DOHH2 (cell line): ENCODE measurements at regions not wholly inside any gene's neighbourhood (a gene's known extent, or its start where the extent isn't known, plus 50 kb on each side); places are given as distances from the start of the nearest gene placed in this dataset.
A peak's percentile ranks its signal among the peaks of the same experiment; 100 is the strongest.

Experiments used
- H3F3A ChIP-seq: fragments of 200-600 bp; sonication (generic), shearing (Covaris generic); 2 replicates; pipeline ENCODE4 v1.6.0; 2016; ENCODE audit warnings: antibody characterized with exemption, mild to moderate bottlenecking; ENCODE audit not compliant: control insufficient read depth, insufficient read depth
- H3K27ac ChIP-seq: fragments of 200-600 bp; sonication (generic); 2 replicates; pipeline ENCODE4 v1.5.1; 2014; ENCODE audit warnings: low read depth, mild to moderate bottlenecking, low read length, moderate library complexity
- H3K27me3 ChIP-seq: fragments of 200-600 bp; sonication (generic); 2 replicates; pipeline ENCODE4 v1.6.1; 2014; ENCODE audit warnings: mild to moderate bottlenecking, low read length, mixed read lengths; ENCODE audit not compliant: control insufficient read depth
- H3K36me3 ChIP-seq: fragments of 200-600 bp; sonication (generic); 2 replicates; pipeline ENCODE4 v1.6.1; 2014; ENCODE audit warnings: mild to moderate bottlenecking, low read length, moderate library complexity, mixed read lengths; ENCODE audit not compliant: control insufficient read depth
- H3K4me1 ChIP-seq: fragments of 200-600 bp; sonication (generic); 2 replicates; pipeline ENCODE4 v1.6.1; 2014; ENCODE audit warnings: mild to moderate bottlenecking, low read length, mixed read lengths; ENCODE audit not compliant: control insufficient read depth
- H3K4me2 ChIP-seq: fragments of 200-600 bp; sonication (generic); 2 replicates; pipeline ENCODE4 v1.6.0; 2014; ENCODE audit warnings: mild to moderate bottlenecking, low read length, moderate library complexity
- H3K4me3 ChIP-seq: fragments of 200-600 bp; sonication (generic); 2 replicates; pipeline ENCODE4 v1.5.1; 2014; ENCODE audit warnings: mild to moderate bottlenecking, low read length, mixed read lengths
- H3K79me2 ChIP-seq: fragments of 200-600 bp; sonication (generic); 2 replicates; pipeline ENCODE4 v1.6.1; 2014; ENCODE audit warnings: mild to moderate bottlenecking, low read length, mixed read lengths; ENCODE audit not compliant: control insufficient read depth
- H3K9me2 ChIP-seq: fragments of 200-600 bp; sonication (generic); replicated peaks from 2 replicates; pipeline ENCODE4 v1.6.1; 2014; ENCODE audit warnings: mild to moderate bottlenecking, low read length, mixed read lengths; ENCODE audit not compliant: control insufficient read depth
- H3K9me3 ChIP-seq: fragments of 200-600 bp; sonication (generic); 2 replicates; pipeline ENCODE4 v1.6.1; 2014; ENCODE audit warnings: antibody characterized with exemption, low read length, mixed read lengths; ENCODE audit not compliant: control insufficient read depth, insufficient read depth
- H4K20me1 ChIP-seq: fragments of 200-600 bp; sonication (generic); 2 replicates; pipeline ENCODE4 v1.6.0; 2014; ENCODE audit warnings: low read depth, mild to moderate bottlenecking, antibody characterized with exemption, low read length, moderate library complexity; ENCODE audit not compliant: control insufficient read depth, insufficient read depth
- CTCF ChIP-seq: fragments of 200-600 bp; sonication (generic); IDR thresholded peaks from one replicate; pipeline ENCODE4 v1.5.1; 2014; ENCODE audit warnings: antibody characterized with exemption, mild to moderate bottlenecking, low read depth, low read length; ENCODE audit not compliant: poor library complexity, severe bottlenecking
- EZH2phosphoT487 ChIP-seq: fragments of 200-600 bp; sonication (generic); IDR thresholded peaks from 2 replicates; pipeline ENCODE4 v1.6.1; 2017; ENCODE audit warnings: borderline replicate concordance, mild to moderate bottlenecking, antibody characterized with exemption, low read length, moderate library complexity, mixed read lengths

GRCh38 chr13:107003911-107004310, 436.0 kb upstream of the ARGLU1 start:
- no peaks in the 10 kb centered on the region for H3K79me2 ChIP-seq
- no peaks in the 10 kb centered on the region for H3K36me3 ChIP-seq
- H3K9me2 ChIP-seq = no peaks in the 10 kb centered on the region
- no peak overlapping the region for H3K27ac ChIP-seq
- no peaks in the 10 kb centered on the region; the same call in 1 of the 2 replicates for H3K4me1 ChIP-seq
- no peak overlapping the region for H3K4me3 ChIP-seq
- H3K27me3 ChIP-seq = no peaks in the 10 kb centered on the region
- TF ChIP-seq CTCF (no peak), EZH2phosphoT487 (no peak)
- no peak overlapping the region for H3K4me2 ChIP-seq
- H4K20me1 ChIP-seq = no peaks in the 10 kb centered on the region
- H3K9me3 ChIP-seq = no peaks in the 10 kb centered on the region
- H3F3A ChIP-seq = no peaks in the 10 kb centered on the region

- Histone ChIP-seq H3K36me3 (no peaks in the 10 kb centered on the region), H3K27me3 (no peaks in the 10 kb centered on the region), H3K4me1 (peaks cover 10% of the 10 kb centered on the region), H3K9me2 (no peaks in the 10 kb centered on the region), H3K4me3 (no peak overlapping the region), H3K9me3 (no peaks in the 10 kb centered on the region), H3K4me2 (0 out of 2 replicates have a peak overlapping the region, but pooled peaks have one; percentile 16), H3F3A (no peaks in the 10 kb centered on the region), H3K27ac (no peak overlapping the region), H4K20me1 (no peaks in the 10 kb centered on the region), H3K79me2 (no peaks in the 10 kb centered on the region)
- no peak for TF ChIP-seq CTCF
- TF ChIP-seq EZH2phosphoT487 = no peak
Measured at GRCh38 chr13:106998664-106999063, 430.7 kb upstream of the ARGLU1 start.

- no peaks in the 10 kb centered on the region for H3K9me3 ChIP-seq
- no peak overlapping the region for H3K27ac ChIP-seq
- H3K27me3 ChIP-seq = no peaks in the 10 kb centered on the region
- H3K36me3 ChIP-seq = no peaks in the 10 kb centered on the region
- TF ChIP-seq EZH2phosphoT487 = no peak
- no peak for TF ChIP-seq CTCF
- H3K4me3 ChIP-seq = no peak overlapping the region
- no peaks in the 10 kb centered on the region for H4K20me1 ChIP-seq
- no peaks in the 10 kb centered on the region for H3K9me2 ChIP-seq
- H3K4me2 ChIP-seq = no peak overlapping the region
- no peaks in the 10 kb centered on the region for H3K79me2 ChIP-seq
- H3F3A ChIP-seq = no peaks in the 10 kb centered on the region
- peaks cover 10% of the 10 kb centered on the region for H3K4me1 ChIP-seq
Measured at GRCh38 chr13:106997696-106998095, 429.8 kb upstream of the ARGLU1 start.
